ENCODE measurements at regions not wholly inside any gene's neighbourhood (a gene's known extent, or its start where the extent isn't known, plus 50 kb on each side); places are given as distances from the start of the nearest gene placed in this dataset.

DNA sequence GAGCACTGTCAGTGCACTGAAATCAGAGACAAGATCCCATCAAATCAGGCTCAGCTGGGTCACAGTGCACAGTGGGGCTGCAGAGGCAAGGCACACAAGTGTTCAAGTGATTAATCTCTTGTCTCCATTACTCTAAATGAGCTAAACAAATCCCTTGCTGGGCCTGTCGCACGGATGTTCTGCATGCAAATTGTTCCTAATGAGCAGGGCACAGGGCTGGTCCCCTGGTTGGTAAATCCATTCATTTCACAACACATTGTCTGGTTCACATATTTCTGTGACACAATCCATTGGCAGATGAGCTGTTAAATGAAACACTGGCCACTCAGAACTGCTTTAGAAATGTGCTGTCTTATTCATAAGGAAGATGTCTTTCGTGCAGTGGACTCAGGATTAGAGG is 167.9 kb upstream of the BRINP1 start:
- Mint-ChIP-seq H3K27me3 (no peaks in the 10 kb centered on the region), H3K36me3 (no peaks in the 10 kb centered on the region), H3K4me1 (no peaks in the 10 kb centered on the region), H3K27ac (no peak overlapping the region), H3K4me3 (no peak overlapping the region), H3K9me3 (peaks cover 0 to 2% (median 1%) of the 10 kb centered on the region in 3 donors)

DNA sequence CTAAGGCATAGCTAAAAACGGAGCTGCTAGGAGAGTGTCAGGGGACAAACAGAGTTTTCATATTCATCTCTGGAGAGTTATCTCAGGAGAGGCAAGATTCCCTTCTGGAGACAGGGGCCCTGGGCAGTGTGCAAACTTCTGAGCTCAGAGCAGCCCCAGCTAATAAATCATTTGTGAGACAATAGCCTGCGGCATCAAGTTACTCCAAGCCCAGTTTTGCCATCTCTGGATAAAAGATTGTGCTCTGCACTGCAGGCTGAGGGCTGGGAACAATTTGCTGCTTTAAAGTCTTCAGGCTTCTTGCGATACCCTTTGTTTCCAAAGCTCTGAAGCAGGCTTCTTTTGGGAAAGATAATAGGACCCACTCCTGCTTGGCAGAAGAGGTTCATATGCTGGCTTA is 164.3 kb upstream of the BRINP1 start:
- Mint-ChIP-seq H3K27ac (no peak overlapping the region), H3K36me3 (no peaks in the 10 kb centered on the region), H3K27me3 (no peaks in the 10 kb centered on the region), H3K4me1 (no peaks in the 10 kb centered on the region), H3K9me3 (peaks cover 0 to 1% (median 0%) of the 10 kb centered on the region in 3 donors), H3K4me3 (no peak overlapping the region)

DNA sequence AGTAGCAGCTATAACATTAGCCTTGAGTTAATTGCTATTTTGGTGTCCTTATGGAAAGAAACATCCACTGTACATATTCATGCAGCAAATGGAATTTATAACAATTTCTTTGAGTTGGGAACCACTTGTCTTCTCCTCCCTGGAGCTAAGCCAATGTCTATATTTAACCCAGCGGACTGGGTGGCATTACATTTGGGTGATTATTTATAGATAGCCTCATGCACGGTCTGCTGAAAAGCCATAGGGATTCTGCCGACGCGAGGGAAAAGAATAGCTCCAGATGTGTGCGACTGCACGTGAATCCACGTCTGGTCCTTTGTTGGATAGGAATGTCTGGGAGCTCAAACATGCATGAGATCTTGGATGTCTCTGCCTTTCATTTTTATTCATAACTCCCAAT is 157.5 kb upstream of the BRINP1 start:
- no peak overlapping the region for H3K4me3 Mint-ChIP-seq
- H3K4me1 Mint-ChIP-seq = no peaks in the 10 kb centered on the region
- peaks cover 0 to 3% (median 3%) of the 10 kb centered on the region in 3 donors for H3K9me3 Mint-ChIP-seq
- no peaks in the 10 kb centered on the region for H3K36me3 Mint-ChIP-seq
- no peak overlapping the region for H3K27ac Mint-ChIP-seq
- H3K27me3 Mint-ChIP-seq = no peaks in the 10 kb centered on the region

DNA sequence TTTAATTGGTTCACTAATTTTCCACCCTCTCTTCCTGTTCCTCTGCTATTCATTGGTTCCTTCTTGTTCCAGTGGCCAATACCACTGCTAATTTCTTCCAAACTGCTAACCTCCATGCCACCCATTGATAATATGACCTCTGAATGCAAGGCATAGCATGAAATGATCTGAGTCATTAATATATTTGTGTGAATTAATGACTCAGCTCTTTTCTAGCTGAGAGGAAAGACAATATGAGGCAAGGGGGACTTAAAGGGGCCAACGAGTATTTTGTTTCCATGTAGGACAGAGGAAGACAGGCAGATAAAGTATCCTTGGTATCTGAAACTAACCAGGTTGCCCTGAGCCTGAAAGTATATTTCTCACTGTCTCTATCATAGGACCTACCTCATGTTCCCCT is 154.3 kb upstream of the BRINP1 start:
- H3K27me3 Mint-ChIP-seq = no peaks in the 10 kb centered on the region
- H3K4me1 Mint-ChIP-seq = no peaks in the 10 kb centered on the region
- H3K4me3 Mint-ChIP-seq = no peak overlapping the region
- H3K9me3 Mint-ChIP-seq = peaks cover 1 to 3% (median 3%) of the 10 kb centered on the region in 3 donors
- H3K27ac Mint-ChIP-seq = no peak overlapping the region
- no peaks in the 10 kb centered on the region for H3K36me3 Mint-ChIP-seq

DNA sequence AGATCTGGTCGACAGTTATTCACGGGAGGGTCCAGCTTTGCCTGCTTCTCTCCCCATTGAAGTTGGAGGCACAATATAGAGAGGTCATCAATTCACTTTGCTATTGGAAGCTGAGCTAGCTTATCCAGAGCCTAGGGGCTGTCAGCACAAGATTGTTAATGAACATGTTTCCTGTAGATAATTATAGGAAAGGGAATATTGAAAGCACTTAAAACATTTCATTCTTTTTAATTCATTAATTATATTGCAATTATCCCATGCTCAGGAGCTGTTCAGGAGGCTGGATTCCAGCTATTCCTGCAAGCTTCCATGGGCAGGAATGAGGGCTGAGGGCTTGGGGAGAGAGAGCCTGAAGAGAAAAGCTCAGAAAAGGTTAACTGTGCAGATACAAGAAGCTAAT is 153.1 kb upstream of the BRINP1 start:
- Mint-ChIP-seq H3K4me1 (no peaks in the 10 kb centered on the region), H3K36me3 (no peaks in the 10 kb centered on the region), H3K9me3 (peaks cover 1 to 3% (median 3%) of the 10 kb centered on the region in 3 donors), H3K4me3 (no peak overlapping the region), H3K27ac (no peak overlapping the region), H3K27me3 (no peaks in the 10 kb centered on the region)

DNA sequence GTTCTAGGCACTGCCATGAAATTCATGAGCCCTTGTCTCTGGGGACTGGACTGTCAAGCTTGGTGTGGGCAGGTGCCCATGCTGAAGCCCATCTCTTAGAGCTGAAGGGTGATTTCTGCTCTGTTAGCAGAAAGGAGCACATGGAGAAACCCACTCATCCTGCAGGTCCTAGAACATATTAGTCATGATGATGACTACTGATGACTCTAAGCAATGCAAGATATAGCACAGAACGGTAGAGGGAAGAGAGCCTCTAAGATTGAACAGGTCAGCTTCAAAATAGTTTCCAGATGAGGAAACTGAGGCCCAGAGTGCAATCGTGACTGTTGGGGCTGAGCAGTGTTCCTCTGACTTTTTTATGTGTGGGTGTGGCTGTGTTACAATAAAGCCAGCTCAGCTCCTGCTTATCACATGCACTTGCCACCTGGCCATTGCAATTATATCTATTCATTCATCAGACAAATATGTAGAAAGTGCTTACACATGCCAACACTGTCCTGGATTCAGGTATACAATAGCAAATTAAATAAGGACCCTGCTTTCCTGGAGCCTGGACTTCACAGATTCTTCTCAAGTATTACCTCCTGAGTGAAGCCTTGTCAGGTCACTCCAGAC is 140.2 kb upstream of the BRINP1 start:
- Mint-ChIP-seq H3K27ac (no peak overlapping the region), H3K9me3 (peaks cover 0 to 3% (median 0%) of the 10 kb centered on the region in 3 donors), H3K27me3 (no peaks in the 10 kb centered on the region), H3K4me1 (no peaks in the 10 kb centered on the region), H3K36me3 (no peaks in the 10 kb centered on the region), H3K4me3 (no peak overlapping the region)

DNA sequence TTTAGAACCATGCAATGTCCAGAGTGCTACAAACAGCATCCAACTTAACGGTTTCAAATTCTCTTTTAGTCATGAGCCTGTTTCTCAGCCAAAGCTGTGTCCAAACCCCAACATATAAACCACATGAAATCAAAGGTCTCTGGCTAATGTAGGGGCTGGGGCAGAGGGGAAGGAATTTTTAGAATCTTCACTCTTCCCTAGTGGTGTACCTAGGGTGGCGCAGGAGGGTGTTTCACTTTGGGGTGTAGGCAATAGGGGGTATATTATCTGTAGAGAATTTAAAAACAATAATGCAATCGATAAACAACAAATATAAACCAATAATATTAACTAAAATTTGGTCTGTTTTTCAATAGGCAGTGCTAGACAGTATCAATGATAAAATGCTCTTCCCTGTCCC is 132.1 kb upstream of the BRINP1 start:
- no peak overlapping the region for H3K4me3 Mint-ChIP-seq
- H3K27me3 Mint-ChIP-seq = no peaks in the 10 kb centered on the region
- no peaks in the 10 kb centered on the region for H3K36me3 Mint-ChIP-seq
- peaks cover 4 to 12% (median 4%) of the 10 kb centered on the region in 3 donors for H3K9me3 Mint-ChIP-seq
- peaks cover 0 to 1% (median 0%) of the 10 kb centered on the region in 3 donors for H3K4me1 Mint-ChIP-seq
- H3K27ac Mint-ChIP-seq = no peak overlapping the region

DNA sequence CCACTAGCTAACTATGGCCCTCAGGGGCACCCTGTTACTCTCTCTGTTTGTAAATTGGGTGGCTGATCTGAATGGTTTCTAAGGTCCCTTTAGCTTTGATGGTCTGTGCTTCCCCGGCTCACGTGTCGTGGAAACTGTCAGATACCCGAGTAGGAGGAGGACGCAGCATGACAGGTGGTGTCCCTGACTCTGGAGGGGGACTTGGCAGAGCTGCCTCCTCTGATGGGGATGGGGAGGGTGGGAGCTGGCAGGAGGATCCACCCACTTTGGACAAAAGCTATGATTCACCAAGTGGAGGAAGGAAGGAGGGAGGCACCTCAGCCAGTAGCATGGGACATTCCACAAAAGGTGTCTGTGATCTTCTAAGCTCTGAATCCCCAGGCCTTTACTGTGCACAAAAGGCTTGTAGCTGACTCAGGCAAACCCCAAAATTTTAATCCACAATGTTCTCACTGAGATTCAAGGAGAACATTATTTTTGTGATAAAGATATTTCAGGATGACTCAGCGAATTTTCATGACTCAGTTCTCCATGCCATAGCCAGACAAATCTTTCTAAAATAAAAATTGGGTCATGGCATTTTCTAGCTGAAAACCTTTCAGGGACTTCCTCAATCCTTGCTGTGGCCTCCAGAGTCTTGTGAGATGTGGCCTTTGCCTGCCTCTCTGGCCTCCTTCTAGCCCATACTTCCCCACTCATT is 131.0 kb upstream of the BRINP1 start:
- H3K36me3 Mint-ChIP-seq = no peaks in the 10 kb centered on the region
- no peak overlapping the region for H3K27ac Mint-ChIP-seq
- peaks cover 4 to 12% (median 5%) of the 10 kb centered on the region in 3 donors for H3K9me3 Mint-ChIP-seq
- no peak overlapping the region for H3K4me3 Mint-ChIP-seq
- H3K27me3 Mint-ChIP-seq = no peaks in the 10 kb centered on the region
- peaks cover 0 to 1% (median 0%) of the 10 kb centered on the region in 3 donors for H3K4me1 Mint-ChIP-seq

DNA sequence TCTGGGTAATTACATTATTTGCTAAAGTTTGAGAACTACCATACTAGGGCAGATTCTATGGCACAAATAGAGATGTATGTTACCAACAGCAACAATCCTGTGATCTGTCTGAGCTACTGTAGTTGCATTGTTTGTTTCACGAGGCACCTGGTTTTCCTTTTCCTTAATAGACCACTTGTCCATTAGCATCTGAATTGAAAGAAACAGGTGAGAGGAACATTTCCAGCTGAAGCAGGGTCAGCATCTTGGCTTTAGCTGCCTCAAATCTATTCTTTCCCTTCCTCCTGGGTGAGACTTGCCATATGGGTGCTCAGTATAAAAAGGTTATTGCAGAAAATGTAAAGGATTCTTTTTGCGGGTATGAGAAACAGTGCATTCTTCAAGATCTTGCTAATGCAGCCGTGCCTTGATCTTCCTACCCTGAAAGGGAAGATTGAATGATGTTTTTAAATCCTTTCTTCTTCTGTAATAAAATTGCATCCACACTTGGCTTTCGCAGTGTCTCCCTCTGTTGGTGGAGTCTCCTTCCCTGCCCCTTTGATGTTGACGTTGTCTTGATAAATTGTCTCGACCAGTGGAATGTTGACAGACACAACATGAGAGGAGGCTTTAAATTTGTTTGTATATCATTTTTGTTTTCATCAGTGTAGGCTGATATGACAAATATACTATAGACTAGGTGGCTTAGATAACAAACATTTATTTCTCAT is 118.0 kb upstream of the BRINP1 start:
- no peak overlapping the region for H3K27ac Mint-ChIP-seq
- H3K36me3 Mint-ChIP-seq = no peaks in the 10 kb centered on the region
- H3K4me1 Mint-ChIP-seq = no peaks in the 10 kb centered on the region
- no peak overlapping the region for H3K4me3 Mint-ChIP-seq
- H3K9me3 Mint-ChIP-seq = no peaks in the 10 kb centered on the region
- no peaks in the 10 kb centered on the region for H3K27me3 Mint-ChIP-seq

DNA sequence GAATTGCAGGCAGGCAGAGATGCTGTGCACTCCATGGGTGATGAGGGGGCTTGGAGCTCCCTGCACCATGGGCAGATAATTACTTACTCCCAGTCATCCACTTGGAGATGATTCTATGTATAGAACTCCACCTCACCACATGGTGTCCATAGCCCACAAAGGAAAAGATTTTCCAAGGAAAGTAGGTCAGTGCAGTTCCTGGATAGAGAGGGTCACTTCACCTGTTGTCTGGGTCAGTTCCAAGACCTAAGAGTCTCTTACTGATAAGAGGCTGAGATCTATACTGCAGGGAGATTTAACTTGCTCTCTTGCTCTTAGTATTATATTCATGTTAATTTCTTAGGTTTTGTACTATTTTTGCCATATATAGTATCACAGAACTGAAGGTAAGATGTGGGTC is 113.9 kb upstream of the BRINP1 start:
- no peak overlapping the region for H3K27ac Mint-ChIP-seq
- no peaks in the 10 kb centered on the region for H3K9me3 Mint-ChIP-seq
- no peak overlapping the region for H3K4me3 Mint-ChIP-seq
- no peaks in the 10 kb centered on the region for H3K4me1 Mint-ChIP-seq
- no peaks in the 10 kb centered on the region for H3K27me3 Mint-ChIP-seq
- H3K36me3 Mint-ChIP-seq = no peaks in the 10 kb centered on the region

DNA sequence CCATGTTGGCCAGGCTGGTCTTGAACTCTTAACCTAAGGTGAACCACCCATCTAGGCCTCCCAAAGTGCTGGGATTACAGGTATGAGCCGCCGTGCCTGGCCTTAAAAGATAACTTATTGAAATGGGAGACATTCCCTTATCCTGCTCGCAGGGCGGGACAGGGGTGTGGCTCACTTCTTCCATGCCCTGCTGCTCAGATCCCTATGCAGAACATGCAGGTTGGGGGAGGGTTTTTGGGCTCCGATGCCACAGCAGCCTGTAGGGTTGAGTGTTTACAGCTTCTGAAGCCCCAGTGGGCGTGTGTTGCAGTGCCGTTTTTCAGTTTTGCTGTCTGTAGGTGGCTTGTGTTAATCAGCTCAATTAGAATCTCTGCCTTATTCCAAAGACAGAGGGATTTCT is 108.0 kb upstream of the BRINP1 start:
- Mint-ChIP-seq H3K4me1 (no peaks in the 10 kb centered on the region), H3K9me3 (peaks cover 0 to 2% (median 0%) of the 10 kb centered on the region in 3 donors), H3K27me3 (no peaks in the 10 kb centered on the region), H3K36me3 (no peaks in the 10 kb centered on the region), H3K27ac (no peak overlapping the region), H3K4me3 (no peak overlapping the region)

DNA sequence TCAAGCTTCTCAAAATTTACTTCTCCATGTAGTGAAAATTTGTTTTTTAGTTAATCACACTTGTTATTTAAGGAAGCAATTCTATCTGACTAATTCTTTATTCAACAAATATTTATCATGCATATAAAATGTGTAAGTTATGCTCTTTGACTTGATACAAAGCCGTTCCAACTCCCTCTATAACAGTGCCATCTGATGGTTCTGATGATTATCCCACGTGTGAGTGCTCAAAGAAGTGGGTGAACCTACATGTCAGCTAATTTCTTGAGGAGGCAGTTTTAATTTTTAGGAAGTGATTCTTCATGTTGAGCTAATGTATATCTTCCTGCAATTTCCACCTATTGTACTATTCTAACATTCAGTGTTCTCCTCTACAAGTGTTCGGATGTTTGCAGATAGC is 88.8 kb upstream of the BRINP1 start:
- H3K4me1 Mint-ChIP-seq = no peaks in the 10 kb centered on the region
- peaks cover 0 to 5% (median 3%) of the 10 kb centered on the region in 3 donors for H3K9me3 Mint-ChIP-seq
- H3K4me3 Mint-ChIP-seq = no peak overlapping the region
- H3K27ac Mint-ChIP-seq = no peak overlapping the region
- H3K36me3 Mint-ChIP-seq = no peaks in the 10 kb centered on the region
- H3K27me3 Mint-ChIP-seq = peaks cover 1% of the 10 kb centered on the region

DNA sequence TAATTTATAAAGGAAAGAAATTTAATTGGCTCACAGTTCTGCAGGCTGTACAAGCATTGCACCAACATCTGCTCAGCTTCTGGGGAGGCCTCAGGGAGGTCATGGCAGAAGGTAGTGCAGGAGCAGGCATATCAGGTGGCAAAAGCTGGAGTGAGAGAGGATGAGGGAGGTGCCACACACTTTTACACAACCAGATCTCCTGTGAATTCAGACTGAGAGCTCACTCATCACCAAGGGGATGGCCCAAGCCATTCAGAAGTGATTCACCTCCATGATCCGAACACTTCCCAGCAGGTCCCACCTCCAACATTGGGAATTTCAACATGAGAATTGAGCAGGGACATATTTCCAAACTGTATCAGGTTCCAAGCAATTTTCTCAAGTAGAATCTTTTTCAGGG is 84.7 kb upstream of the BRINP1 start:
- Mint-ChIP-seq H3K27me3 (peaks cover 1% of the 10 kb centered on the region), H3K27ac (no peak overlapping the region), H3K9me3 (peaks cover 0 to 7% (median 6%) of the 10 kb centered on the region in 3 donors), H3K4me3 (no peak overlapping the region), H3K4me1 (no peaks in the 10 kb centered on the region), H3K36me3 (peaks cover 2% of the 10 kb centered on the region)

DNA sequence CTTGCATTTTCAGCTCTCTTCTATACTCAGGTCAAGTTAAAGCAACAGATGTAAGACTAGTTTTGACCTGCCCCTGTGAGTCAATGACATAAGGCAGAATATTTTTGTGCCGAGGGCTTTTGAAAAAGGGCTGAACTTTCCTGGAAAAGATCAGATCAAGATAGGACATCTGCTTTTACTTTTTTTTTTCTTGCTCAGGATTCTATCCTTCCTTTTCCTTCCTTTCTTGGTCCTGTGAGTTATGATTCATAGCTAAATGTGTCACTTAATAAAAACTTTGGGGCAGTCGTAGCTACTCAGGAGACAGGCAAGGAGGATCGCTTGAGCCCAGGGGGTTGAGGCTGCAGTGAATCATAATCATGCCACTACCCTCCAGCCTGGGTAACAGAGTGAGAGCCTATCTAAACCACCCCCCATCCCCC is 84.3 kb upstream of the BRINP1 start:
- peaks cover 1% of the 10 kb centered on the region for H3K27me3 Mint-ChIP-seq
- peaks cover 0 to 7% (median 6%) of the 10 kb centered on the region in 3 donors for H3K9me3 Mint-ChIP-seq
- H3K27ac Mint-ChIP-seq = no peak overlapping the region
- H3K4me3 Mint-ChIP-seq = no peak overlapping the region
- H3K36me3 Mint-ChIP-seq = peaks cover 2% of the 10 kb centered on the region
- no peaks in the 10 kb centered on the region for H3K4me1 Mint-ChIP-seq

DNA sequence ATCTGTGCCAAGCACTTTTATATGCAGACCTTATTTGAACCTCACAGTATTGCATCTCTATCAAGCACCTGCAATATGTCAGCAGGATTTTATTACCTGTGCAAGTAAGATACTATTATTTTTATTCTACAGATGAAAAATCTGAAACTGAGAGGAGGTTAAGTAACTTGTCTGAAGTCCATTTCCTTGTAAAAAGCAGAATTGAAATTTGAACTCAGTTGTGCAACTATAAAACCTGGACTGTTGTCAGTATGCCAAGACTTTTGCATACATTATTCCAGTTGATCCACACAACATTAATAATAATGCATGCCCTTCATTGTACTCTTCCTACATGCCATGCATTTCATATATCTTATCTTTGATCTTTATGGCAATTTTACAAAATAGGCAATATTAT is 82.2 kb upstream of the BRINP1 start:
- H3K9me3 Mint-ChIP-seq = peaks cover 0 to 7% (median 6%) of the 10 kb centered on the region in 3 donors

More for the DNA sequence above, 82.2 kb upstream of the BRINP1 start:
- Mint-ChIP-seq H3K36me3 (peaks cover 2% of the 10 kb centered on the region), H3K27me3 (no peaks in the 10 kb centered on the region), H3K27ac (no peak overlapping the region), H3K4me3 (no peak overlapping the region), H3K4me1 (no peaks in the 10 kb centered on the region)

Data from IgD-negative memory B cell (primary cell).